ENCODE measurements at regions not wholly inside any gene's neighbourhood (a gene's known extent, or its start where the extent isn't known, plus 50 kb on each side); places are given as distances from the start of the nearest gene placed in this dataset.

- DNase-seq (ENCODE audit: low read depth), result no peak
Observed at GRCh38 chr6:167674486-167674885, 152.2 kb upstream of the AFDN start.

- DNase-seq (ENCODE audit: low read depth), result no peak
Observed at GRCh38 chr6:167676000-167676665, 150.6 kb upstream of the AFDN start.

- no peak for DNase-seq (ENCODE audit: low read depth)
Observed at GRCh38 chr6:167676666-167677421, 149.9 kb upstream of the AFDN start.

- DNase-seq (ENCODE audit: low read depth), result no peak
Observed at GRCh38 chr6:167677422-167677789, 149.3 kb upstream of the AFDN start.

- no peak for DNase-seq (ENCODE audit: low read depth)
Observed at GRCh38 chr6:167678102-167679101, 148.3 kb upstream of the AFDN start.

- no peak for DNase-seq (ENCODE audit: low read depth)
Observed at GRCh38 chr6:167679122-167679736, 147.5 kb upstream of the AFDN start.

GRCh38 chr6:167679790-167680604, 146.7 kb upstream of the AFDN start:
- no peak for DNase-seq (ENCODE audit: low read depth)

- DNase-seq (ENCODE audit: low read depth), result no peak
Observed at GRCh38 chr6:167680605-167681149, 146.0 kb upstream of the AFDN start.

GRCh38 chr6:167682125-167682524, 144.6 kb upstream of the AFDN start:
- DNase-seq (ENCODE audit: low read depth), result no peak

GRCh38 chr6:167682546-167683027, 144.1 kb upstream of the AFDN start:
- no peak for DNase-seq (ENCODE audit: low read depth)

GRCh38 chr6:167683028-167683862, 143.5 kb upstream of the AFDN start:
- no peak for DNase-seq (ENCODE audit: low read depth)

- no peak for DNase-seq (ENCODE audit: low read depth)
Observed at GRCh38 chr6:167684276-167685104, 142.2 kb upstream of the AFDN start.

- DNase-seq (ENCODE audit: low read depth), result no peak
Observed at GRCh38 chr6:167685654-167686053, 141.1 kb upstream of the AFDN start.

- no peak for DNase-seq (ENCODE audit: low read depth)
Observed at GRCh38 chr6:167686204-167686893, 140.4 kb upstream of the AFDN start.

GRCh38 chr6:167687116-167687725, 139.5 kb upstream of the AFDN start:
- no peak for DNase-seq (ENCODE audit: low read depth)

GRCh38 chr6:167688123-167688522, 138.6 kb upstream of the AFDN start:
- no peak for DNase-seq (ENCODE audit: low read depth)

- no peak for DNase-seq (ENCODE audit: low read depth)
Observed at GRCh38 chr6:167689278-167689677, 137.4 kb upstream of the AFDN start.

- DNase-seq (ENCODE audit: low read depth), result no peak
Observed at GRCh38 chr6:167689751-167690150, 137.0 kb upstream of the AFDN start.

All from stimulated activated CD8-positive, alpha-beta memory T cell treated with anti-CD3 and anti-CD28 coated beads, Interleukin-15, amount 100 ng/mL, for 24 hours (primary cell).